Kidney epithelial cell (primary cell): ENCODE measurements at regions not wholly inside any gene's neighbourhood (a gene's known extent, or its start where the extent isn't known, plus 50 kb on each side); places are given as distances from the start of the nearest gene placed in this dataset.
"Not testable (repeated sequence)": the region's sequence is repeated elsewhere in the genome, so short reads cannot be mapped to it uniquely, and the experiment has no call there.

Experiments used
- DNase-seq: peaks from one replicate; pipeline ENCODE4 v3.0.0-alpha.2; 2010; ENCODE audit warnings: low read depth
- H3K27me3 ChIP-seq: 2 replicates; pipeline ENCODE4 v1.6.0; 2011; ENCODE audit warnings: low read length; ENCODE audit not compliant: control insufficient read depth, insufficient read depth
- H3K36me3 ChIP-seq: 2 replicates; pipeline ENCODE4 v1.5.1; 2011; ENCODE audit warnings: low read length; ENCODE audit not compliant: control insufficient read depth, insufficient read depth
- H3K4me3 ChIP-seq: 2 replicates; pipeline ENCODE4 v1.5.1; 2011; ENCODE audit warnings: low read depth, mild to moderate bottlenecking, control low read depth, low read length
- CTCF ChIP-seq: IDR thresholded peaks from 2 replicates; pipeline ENCODE4 v1.5.1; 2011; ENCODE audit warnings: mild to moderate bottlenecking, moderate library complexity, low read length, control low read depth, inconsistent platforms; ENCODE audit not compliant: insufficient read depth, poor library complexity, severe bottlenecking

DNA sequence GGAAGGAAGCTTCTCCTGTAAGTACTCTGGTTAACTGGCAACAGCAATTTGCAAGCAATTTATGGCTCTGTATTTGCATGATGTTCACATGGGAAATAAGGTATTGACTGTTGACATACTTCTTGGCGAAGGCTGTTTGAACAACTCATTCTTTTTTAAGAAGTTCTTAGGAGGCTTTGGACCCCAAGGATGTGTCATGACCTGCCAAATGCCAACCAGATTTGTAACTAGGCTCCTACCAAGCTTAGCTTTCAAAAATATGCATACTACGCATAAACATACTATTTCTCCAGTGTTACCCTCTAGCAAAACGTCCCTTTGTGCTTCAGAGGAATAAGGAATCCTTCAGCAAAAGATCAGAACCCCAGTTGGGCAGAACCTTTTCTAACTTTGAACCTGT is 165.2 kb upstream of the MSX2 start:
- H3K36me3 ChIP-seq, result no peaks in the 10 kb centered on the region
- H3K27me3 ChIP-seq, result no peaks in the 10 kb centered on the region
- H3K4me3 ChIP-seq, result no peak overlapping the region
- TF ChIP-seq CTCF, result no peak
- no peak for DNase-seq

GRCh38 chr5:174559566-174560090 is 164.8 kb upstream of the MSX2 start:
- H3K4me3 ChIP-seq, result no peak overlapping the region
- no peaks in the 10 kb centered on the region for H3K27me3 ChIP-seq

GRCh38 chr5:174560861-174561260 is 163.5 kb upstream of the MSX2 start:
- Histone ChIP-seq H3K27me3 (no peaks in the 10 kb centered on the region), H3K4me3 (no peak overlapping the region), H3K36me3 (no peaks in the 10 kb centered on the region)
- DNase-seq, result no peak
- TF ChIP-seq CTCF, result no peak

More at GRCh38 chr5:174559566-174560090, 164.8 kb upstream of the MSX2 start:
- TF ChIP-seq CTCF, result no peak
- DNase-seq, result no peak
- no peaks in the 10 kb centered on the region for H3K36me3 ChIP-seq

DNA sequence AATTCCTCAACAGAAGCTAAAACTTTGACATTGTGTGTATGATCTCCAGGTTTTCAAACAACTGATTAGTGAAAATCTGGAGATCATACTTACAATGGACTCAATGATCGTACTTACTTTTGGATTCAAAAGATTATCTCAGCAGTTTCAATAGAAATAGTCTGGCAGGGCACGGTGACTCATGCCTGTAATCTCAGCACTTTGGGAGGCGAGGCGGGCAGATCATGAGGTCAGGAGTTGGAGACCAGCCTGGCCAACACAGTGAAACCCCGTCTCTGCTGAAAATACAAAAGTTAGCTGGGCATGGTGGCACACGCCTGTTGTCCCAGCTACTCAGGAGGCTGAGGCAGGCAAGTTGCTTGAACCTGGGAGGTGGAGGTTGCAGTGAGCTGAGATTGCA is 161.3 kb upstream of the MSX2 start:
- H3K36me3 ChIP-seq, DNase-seq, H3K4me3 ChIP-seq, H3K27me3 ChIP-seq: not testable (repeated sequence)

GRCh38 chr5:174563899-174564298 is 160.5 kb upstream of the MSX2 start:
- no peak for TF ChIP-seq CTCF
- Histone ChIP-seq H3K36me3 (no peaks in the 10 kb centered on the region), H3K4me3 (no peak overlapping the region), H3K27me3 (no peaks in the 10 kb centered on the region)
- no peak for DNase-seq

GRCh38 chr5:174567506-174568141 is 156.8 kb upstream of the MSX2 start:
- Histone ChIP-seq H3K4me3 (no peak overlapping the region), H3K36me3 (no peaks in the 10 kb centered on the region), H3K27me3 (no peaks in the 10 kb centered on the region)
- no peak for TF ChIP-seq CTCF
- DNase-seq, result no peak
